ENCODE measurements at regions not wholly inside any gene's neighbourhood (a gene's known extent, or its start where the extent isn't known, plus 50 kb on each side); places are given as distances from the start of the nearest gene placed in this dataset.

- Histone ChIP-seq H3K23ac (ENCODE audit: low read depth, low read length, poor library complexity) (no peak overlapping the region), H3K9me3 (replicated peaks in 1 of 2; ENCODE audit: control insufficient read depth in 2 of 2, insufficient read depth in 1 of 2, low read depth in 1 of 2, low read length in 2 of 2) (peaks cover 0 to 3% of the 10 kb centered on the region in 2 donors), H3K4me1 (ENCODE audit: control insufficient read depth in 2 of 2, insufficient read depth in 1 of 2, low read depth in 1 of 2, low read length in 2 of 2) (peaks cover 3 to 24% of the 10 kb centered on the region in 2 donors), H3K4me2 (ENCODE audit: insufficient read depth, low read length, poor library complexity, severe bottlenecking) (no peak overlapping the region), H4K8ac (ENCODE audit: low read depth, low read length) (no peak overlapping the region), H3K4ac (ENCODE audit: low read length) (no peak overlapping the region), H2AFZ (ENCODE audit: low read length) (no peak overlapping the region), H3K18ac (ENCODE audit: low read length) (no peak overlapping the region), H2BK120ac (ENCODE audit: low read depth, low read length) (no peak overlapping the region), H2BK15ac (ENCODE audit: low read length) (no peak overlapping the region), H3K27ac (replicated peaks; ENCODE audit: low read length) (no peak overlapping the region), H3K14ac (ENCODE audit: low read length) (no peak overlapping the region), H2BK5ac (ENCODE audit: low read length) (no peak overlapping the region), H3K4me3 (ENCODE audit: low read length in 2 of 2) (no peak overlapping the region), H2AK5ac (ENCODE audit: low read depth, low read length) (no peak overlapping the region), H3K27me3 (ENCODE audit: control insufficient read depth in 3 of 3, insufficient read depth in 3 of 3, low read depth in 1 of 3, low read length in 3 of 3) (no peaks in the 10 kb centered on the region), H3K9ac (ENCODE audit: low read depth, low read length, poor library complexity) (no peak overlapping the region), H2BK12ac (ENCODE audit: low read length) (no peak overlapping the region), H3K79me1 (ENCODE audit: low read depth, low read length) (no peaks in the 10 kb centered on the region), H4K91ac (ENCODE audit: low read depth, low read length, poor library complexity) (no peak overlapping the region), H3K36me3 (replicated peaks in 1 of 2; ENCODE audit: control insufficient read depth in 2 of 2, insufficient read depth in 2 of 2, low read length in 2 of 2) (no peaks in the 10 kb centered on the region)
- no CpG with 5 or more reads among the region's 2 CpGs for WGBS, 2 donors (ENCODE audit: extremely low coverage in 2 of 2, insufficient read length in 2 of 2, insufficient replicate concordance in 1 of 2)
- no peak for DNase-seq (ENCODE audit: low spot score)
These were observed 189.3 kb upstream of the LHX5 start for GRCh38 chr12:113660936-113661335.

DNA sequence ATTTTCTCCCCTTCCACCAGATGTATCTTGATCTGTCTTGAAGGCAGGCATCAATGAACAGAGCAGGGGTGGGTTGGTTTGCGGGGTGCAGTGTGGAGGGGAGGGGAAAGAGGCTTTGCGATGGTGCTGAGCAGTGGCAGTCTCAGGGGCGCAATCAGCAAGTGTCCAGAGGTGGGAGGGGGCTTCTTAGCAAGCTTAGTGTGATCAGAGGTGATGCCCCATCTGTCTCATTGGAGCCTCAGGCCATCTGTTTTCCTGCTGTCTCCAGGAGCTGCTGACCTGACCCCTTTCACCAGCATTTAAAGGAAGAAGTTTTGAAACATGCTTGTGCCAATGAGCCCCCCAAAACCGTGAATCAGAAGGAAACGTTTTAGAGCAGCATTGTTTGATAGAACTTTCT, 187.7 kb upstream of the LHX5 start:
- Histone ChIP-seq H3K4me1 (ENCODE audit: control insufficient read depth in 2 of 2, insufficient read depth in 1 of 2, low read depth in 1 of 2, low read length in 2 of 2) (peaks cover 0 to 9% of the 10 kb centered on the region in 2 donors), H2AK5ac (ENCODE audit: low read depth, low read length) (no peak overlapping the region), H3K14ac (ENCODE audit: low read length) (no peak overlapping the region), H2AFZ (ENCODE audit: low read length) (no peak overlapping the region), H2BK12ac (ENCODE audit: low read length) (no peak overlapping the region), H3K36me3 (replicated peaks in 1 of 2; ENCODE audit: control insufficient read depth in 2 of 2, insufficient read depth in 2 of 2, low read length in 2 of 2) (no peaks in the 10 kb centered on the region), H4K91ac (ENCODE audit: low read depth, low read length, poor library complexity) (no peak overlapping the region), H3K27ac (replicated peaks; ENCODE audit: low read length) (no peak overlapping the region), H4K8ac (ENCODE audit: low read depth, low read length) (no peak overlapping the region), H3K4ac (ENCODE audit: low read length) (no peak overlapping the region), H2BK5ac (ENCODE audit: low read length) (no peak overlapping the region), H2BK15ac (ENCODE audit: low read length) (no peak overlapping the region), H3K23ac (ENCODE audit: low read depth, low read length, poor library complexity) (no peak overlapping the region), H3K9ac (ENCODE audit: low read depth, low read length, poor library complexity) (no peak overlapping the region), H3K18ac (ENCODE audit: low read length) (no peak overlapping the region), H3K4me2 (ENCODE audit: insufficient read depth, low read length, poor library complexity, severe bottlenecking) (no peak overlapping the region), H2BK120ac (ENCODE audit: low read depth, low read length) (no peak overlapping the region), H3K79me1 (ENCODE audit: low read depth, low read length) (no peaks in the 10 kb centered on the region), H3K4me3 (ENCODE audit: low read length in 2 of 2) (no peak overlapping the region), H3K27me3 (ENCODE audit: control insufficient read depth in 3 of 3, insufficient read depth in 3 of 3, low read depth in 1 of 3, low read length in 3 of 3) (no peaks in the 10 kb centered on the region), H3K9me3 (replicated peaks in 1 of 2; ENCODE audit: control insufficient read depth in 2 of 2, insufficient read depth in 1 of 2, low read depth in 1 of 2, low read length in 2 of 2) (peaks cover 0 to 3% of the 10 kb centered on the region in 2 donors)
- no CpG with 5 or more reads among the region's 5 CpGs for WGBS, 2 donors (ENCODE audit: extremely low coverage in 2 of 2, insufficient read length in 2 of 2, insufficient replicate concordance in 1 of 2)
- DNase-seq (ENCODE audit: low spot score): no peak

DNA sequence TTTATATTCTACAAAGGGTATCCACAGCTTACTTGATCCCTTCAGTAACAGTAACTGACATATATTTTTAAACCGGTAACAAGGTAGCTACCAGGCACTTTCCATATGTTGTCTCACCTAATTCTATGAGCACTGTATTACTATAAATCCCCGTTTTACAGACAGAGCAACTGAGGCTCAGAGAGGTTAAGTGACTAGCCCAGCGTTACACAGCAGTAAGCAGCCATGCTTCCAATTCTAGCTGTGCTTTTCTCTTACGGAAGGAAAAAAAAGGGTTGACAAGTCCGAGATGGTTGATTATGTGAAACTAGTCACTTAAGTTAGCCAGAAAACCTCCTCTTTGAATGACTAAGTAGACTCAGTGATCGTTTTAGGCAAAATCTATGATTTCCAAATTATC, 187.3 kb upstream of the LHX5 start:
- WGBS, 2 donors (ENCODE audit: extremely low coverage in 2 of 2, insufficient read length in 2 of 2, insufficient replicate concordance in 1 of 2): no CpG with 5 or more reads among the region's 6 CpGs
- Histone ChIP-seq H3K9me3 (replicated peaks in 1 of 2; ENCODE audit: control insufficient read depth in 2 of 2, insufficient read depth in 1 of 2, low read depth in 1 of 2, low read length in 2 of 2) (peaks cover 0 to 3% of the 10 kb centered on the region in 2 donors), H2BK120ac (ENCODE audit: low read depth, low read length) (no peak overlapping the region), H2BK15ac (ENCODE audit: low read length) (no peak overlapping the region), H3K79me1 (ENCODE audit: low read depth, low read length) (no peaks in the 10 kb centered on the region), H2BK12ac (ENCODE audit: low read length) (no peak overlapping the region), H3K9ac (ENCODE audit: low read depth, low read length, poor library complexity) (no peak overlapping the region), H3K14ac (ENCODE audit: low read length) (no peak overlapping the region), H3K36me3 (replicated peaks in 1 of 2; ENCODE audit: control insufficient read depth in 2 of 2, insufficient read depth in 2 of 2, low read length in 2 of 2) (no peaks in the 10 kb centered on the region), H3K4me2 (ENCODE audit: insufficient read depth, low read length, poor library complexity, severe bottlenecking) (no peak overlapping the region), H3K4me3 (ENCODE audit: low read length in 2 of 2) (no peak overlapping the region), H3K4ac (ENCODE audit: low read length) (no peak overlapping the region), H3K23ac (ENCODE audit: low read depth, low read length, poor library complexity) (no peak overlapping the region), H4K91ac (ENCODE audit: low read depth, low read length, poor library complexity) (no peak overlapping the region), H3K4me1 (ENCODE audit: control insufficient read depth in 2 of 2, insufficient read depth in 1 of 2, low read depth in 1 of 2, low read length in 2 of 2) (peaks cover 0 to 9% of the 10 kb centered on the region in 2 donors), H2AFZ (ENCODE audit: low read length) (no peak overlapping the region), H2BK5ac (ENCODE audit: low read length) (no peak overlapping the region), H4K8ac (ENCODE audit: low read depth, low read length) (no peak overlapping the region), H2AK5ac (ENCODE audit: low read depth, low read length) (no peak overlapping the region), H3K27me3 (ENCODE audit: control insufficient read depth in 3 of 3, insufficient read depth in 3 of 3, low read depth in 1 of 3, low read length in 3 of 3) (no peaks in the 10 kb centered on the region), H3K18ac (ENCODE audit: low read length) (no peak overlapping the region), H3K27ac (replicated peaks; ENCODE audit: low read length) (no peak overlapping the region)
- no peak for DNase-seq (ENCODE audit: low spot score)

DNA sequence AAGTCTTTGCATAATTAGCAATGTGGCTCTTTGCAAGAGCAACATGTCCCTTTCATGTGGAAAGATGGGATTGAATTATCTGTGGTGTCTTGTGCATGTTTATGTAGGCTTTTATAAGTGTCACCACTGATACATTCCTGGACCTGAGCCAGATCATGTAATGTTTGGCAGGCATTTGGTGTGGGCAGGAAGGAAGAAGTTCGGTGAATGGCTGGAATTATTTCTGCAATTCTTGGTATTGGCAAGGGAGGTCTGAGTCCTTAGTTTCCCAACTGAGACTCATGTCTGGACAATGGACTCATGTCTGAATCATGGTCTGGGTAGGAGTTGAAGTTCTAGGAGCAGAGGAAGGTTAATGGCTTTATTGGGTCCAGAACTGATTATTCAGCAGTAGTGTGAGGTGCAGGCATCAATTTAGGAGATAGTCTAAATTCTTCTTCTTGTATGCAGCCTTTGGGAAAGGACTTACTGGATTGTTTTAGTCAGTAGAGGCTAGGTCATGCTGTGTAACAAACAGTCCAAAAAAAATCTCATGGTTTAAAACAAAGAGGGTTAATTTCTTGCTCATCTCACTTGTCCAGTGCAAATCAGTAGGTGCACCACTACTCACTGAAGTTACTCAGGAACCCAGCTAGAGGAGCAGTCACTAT, 186.5 kb upstream of the LHX5 start:
- no peak overlapping the region for H2BK15ac ChIP-seq (ENCODE audit: low read length)
- no peak for DNase-seq (ENCODE audit: low spot score)
- H3K27me3 ChIP-seq (ENCODE audit: control insufficient read depth in 3 of 3, insufficient read depth in 3 of 3, low read depth in 1 of 3, low read length in 3 of 3): no peaks in the 10 kb centered on the region
- H4K91ac ChIP-seq (ENCODE audit: low read depth, low read length, poor library complexity): no peak overlapping the region
- H3K4me1 ChIP-seq (ENCODE audit: control insufficient read depth in 2 of 2, insufficient read depth in 1 of 2, low read depth in 1 of 2, low read length in 2 of 2): peaks cover 0 to 2% of the 10 kb centered on the region in 2 donors
- H2AK5ac ChIP-seq (ENCODE audit: low read depth, low read length): no peak overlapping the region
- peaks cover 0 to 5% of the 10 kb centered on the region in 2 donors for H3K9me3 ChIP-seq (replicated peaks in 1 of 2; ENCODE audit: control insufficient read depth in 2 of 2, insufficient read depth in 1 of 2, low read depth in 1 of 2, low read length in 2 of 2)
- no peak overlapping the region for H3K9ac ChIP-seq (ENCODE audit: low read depth, low read length, poor library complexity)
- no peak overlapping the region for H2BK12ac ChIP-seq (ENCODE audit: low read length)
- H3K36me3 ChIP-seq (replicated peaks in 1 of 2; ENCODE audit: control insufficient read depth in 2 of 2, insufficient read depth in 2 of 2, low read length in 2 of 2): no peaks in the 10 kb centered on the region
- no peak overlapping the region for H3K27ac ChIP-seq (replicated peaks; ENCODE audit: low read length)
- H3K4ac ChIP-seq (ENCODE audit: low read length): no peak overlapping the region
- no peak overlapping the region for H2BK5ac ChIP-seq (ENCODE audit: low read length)
- H3K4me2 ChIP-seq (ENCODE audit: insufficient read depth, low read length, poor library complexity, severe bottlenecking): no peak overlapping the region
- H3K18ac ChIP-seq (ENCODE audit: low read length): no peak overlapping the region
- no peak overlapping the region for H3K14ac ChIP-seq (ENCODE audit: low read length)
- no peak overlapping the region for H2BK120ac ChIP-seq (ENCODE audit: low read depth, low read length)
- no peak overlapping the region for H4K8ac ChIP-seq (ENCODE audit: low read depth, low read length)
- H2AFZ ChIP-seq (ENCODE audit: low read length): no peak overlapping the region
- H3K4me3 ChIP-seq (ENCODE audit: low read length in 2 of 2): no peak overlapping the region
- no CpG with 5 or more reads among the region's 1 CpG for WGBS, 2 donors (ENCODE audit: extremely low coverage in 2 of 2, insufficient read length in 2 of 2, insufficient replicate concordance in 1 of 2)
- H3K23ac ChIP-seq (ENCODE audit: low read depth, low read length, poor library complexity): no peak overlapping the region
- no peaks in the 10 kb centered on the region for H3K79me1 ChIP-seq (ENCODE audit: low read depth, low read length)
